Activated effector memory CD4-positive, alpha-beta T cell treated with Interleukin-2 at 50 U/mL for 16 hours (primary cell): ENCODE measurements at regions not wholly inside any gene's neighbourhood (a gene's known extent, or its start where the extent isn't known, plus 50 kb on each side); places are given as distances from the start of the nearest gene placed in this dataset.
"Not testable (repeated sequence)": the region's sequence is repeated elsewhere in the genome, so short reads cannot be mapped to it uniquely, and the experiment has no call there.

Source experiments
- DNase-seq: peaks from one replicate; pipeline ENCODE4 v3.0.0-alpha.2; 2020

- no peak for DNase-seq
Measured at GRCh38 chr15:62218841-62219240, 53.8 kb upstream of the C2CD4B start.

GRCh38 chr15:62219799-62220198, 54.7 kb upstream of the C2CD4B start:
- no peak for DNase-seq

GRCh38 chr15:62223020-62223419, 57.9 kb upstream of the C2CD4B start:
- DNase-seq = no peak

- DNase-seq = no peak
Measured at GRCh38 chr15:62228604-62229003, 63.5 kb upstream of the C2CD4B start.

- DNase-seq = no peak
Measured at GRCh38 chr15:62231856-62232255, 66.8 kb upstream of the C2CD4B start.

- no peak for DNase-seq
Measured at GRCh38 chr15:62240121-62241096, 75.3 kb upstream of the C2CD4B start.

- no peak for DNase-seq
Measured at GRCh38 chr15:62241135-62241770, 76.2 kb upstream of the C2CD4B start.

GRCh38 chr15:62242999-62243398, 77.9 kb upstream of the C2CD4B start:
- no peak for DNase-seq

- DNase-seq = no peak
Measured at GRCh38 chr15:62244762-62245161, 79.7 kb upstream of the C2CD4B start.

GRCh38 chr15:62248277-62248984, 83.3 kb upstream of the C2CD4B start:
- no peak for DNase-seq

- no peak for DNase-seq
Measured at GRCh38 chr15:62249501-62249900, 84.4 kb upstream of the C2CD4B start.

- no peak for DNase-seq
Measured at GRCh38 chr15:62250186-62250585, 85.1 kb upstream of the C2CD4B start.

- no peak for DNase-seq
Measured at GRCh38 chr15:62250978-62251377, 85.9 kb upstream of the C2CD4B start.

- DNase-seq = no peak
Measured at GRCh38 chr15:62253294-62253693, 88.2 kb upstream of the C2CD4B start.

GRCh38 chr15:62254137-62254934, 89.3 kb upstream of the C2CD4B start:
- DNase-seq = peak; percentile 29

- not testable (repeated sequence) for DNase-seq
Measured at GRCh38 chr15:62256430-62256829, 91.3 kb upstream of the C2CD4B start.

- DNase-seq = no peak
Measured at GRCh38 chr15:62257996-62258521, 93.0 kb upstream of the C2CD4B start.

GRCh38 chr15:62262305-62262941, 97.3 kb upstream of the C2CD4B start:
- no peak for DNase-seq

- DNase-seq = no peak
Measured at GRCh38 chr15:62264196-62264595, 99.1 kb upstream of the C2CD4B start.

- no peak for DNase-seq
Measured at GRCh38 chr15:62269504-62269903, 104.4 kb upstream of the C2CD4B start.

- no peak for DNase-seq
Measured at GRCh38 chr15:62270216-62270921, 105.3 kb upstream of the C2CD4B start.
